WTC11 (cell line): ENCODE measurements at regions not wholly inside any gene's neighbourhood (a gene's known extent, or its start where the extent isn't known, plus 50 kb on each side); places are given as distances from the start of the nearest gene placed in this dataset.

Source experiments
- CTCF ChIP-seq: fragments of 200-600 bp; IDR thresholded peaks from 2 replicates; pipeline ENCODE4 v1.8.0; 2022; ENCODE audit warnings: antibody characterized with exemption
- MAX ChIP-seq: sonication (generic); formaldehyde crosslinking; IDR thresholded peaks from 2 replicates; pipeline ENCODE4 v1.8.0; 2022; ENCODE audit warnings: mild to moderate bottlenecking, missing genetic modification reagents
- NFE2L1 ChIP-seq: sonication (generic); formaldehyde crosslinking; IDR thresholded peaks from 2 replicates; pipeline ENCODE4 v1.8.1; 2023; ENCODE audit warnings: missing genetic modification reagents
- TCF7 ChIP-seq: sonication (generic); formaldehyde crosslinking; IDR thresholded peaks from 2 replicates; pipeline ENCODE4 v1.8.0; 2022; ENCODE audit warnings: mild to moderate bottlenecking, low read depth, missing genetic modification reagents, moderate library complexity
- TEAD4 ChIP-seq: sonication (generic); formaldehyde crosslinking; IDR thresholded peaks from 2 replicates; pipeline ENCODE4 v1.8.0; 2022; ENCODE audit warnings: mild to moderate bottlenecking, missing genetic modification reagents

GRCh38 chr20:60950561-60950960 is 301.5 kb upstream of the CDH4 start:
- TF ChIP-seq TEAD4 (CRISPR knock-in tag) (no peak), TCF7 (CRISPR knock-in tag) (no peak), CTCF (no peak), MAX (CRISPR knock-in tag) (no peak), NFE2L1 (no peak)
